Neural crest cell (in vitro differentiated cells): ENCODE measurements at regions not wholly inside any gene's neighbourhood (a gene's known extent, or its start where the extent isn't known, plus 50 kb on each side); places are given as distances from the start of the nearest gene placed in this dataset.
"Not testable (repeated sequence)": the region's sequence is repeated elsewhere in the genome, so short reads cannot be mapped to it uniquely, and the experiment has no call there.

ENCODE experiments used
- DNase-seq: peaks from one replicate; pipeline ENCODE4 v3.0.0; 2021; ENCODE audit warnings: low read depth, mixed read lengths, low spot score
- H3K27ac Mint-ChIP-seq: one replicate; pipeline ENCODE4 v1.8.0; 2021; ENCODE audit warnings: mild to moderate bottlenecking, mixed read lengths; ENCODE audit not compliant: unreplicated experiment
- H3K27me3 Mint-ChIP-seq: 2 replicates; pipeline ENCODE4 v1.8.0; 2021; ENCODE audit warnings: low read depth, mild to moderate bottlenecking, mixed read lengths
- H3K36me3 Mint-ChIP-seq: 2 replicates; pipeline ENCODE4 v1.8.0; 2021; ENCODE audit warnings: low read depth, mild to moderate bottlenecking, mixed read lengths
- H3K4me1 Mint-ChIP-seq: 2 replicates; pipeline ENCODE4 v1.8.0; 2021; ENCODE audit warnings: mixed read lengths
- H3K4me3 Mint-ChIP-seq: one replicate; pipeline ENCODE4 v1.8.0; 2021; ENCODE audit warnings: mild to moderate bottlenecking, mixed read lengths
- H3K9me3 Mint-ChIP-seq: 2 replicates; pipeline ENCODE4 v1.8.0; 2021; ENCODE audit warnings: mixed read lengths
- CTCF ChIP-seq: fragments of 200-600 bp; sonication (generic); conservative IDR thresholded peaks from 2 replicates; pipeline ENCODE4 v1.5.0; 2021; ENCODE audit warnings: antibody characterized with exemption, mild to moderate bottlenecking

GRCh38 chr7:359226-359765 is 69.3 kb downstream of the FOXL3 start:
- no peak for DNase-seq
- no peaks in the 10 kb centered on the region for H3K9me3 Mint-ChIP-seq
- no peak overlapping the region for H3K27ac Mint-ChIP-seq
- H3K4me1 Mint-ChIP-seq: peaks cover 16% of the 10 kb centered on the region
- H3K4me3 Mint-ChIP-seq: no peak overlapping the region
- H3K36me3 Mint-ChIP-seq: no peaks in the 10 kb centered on the region
- TF ChIP-seq CTCF: no peak
- H3K27me3 Mint-ChIP-seq: peaks cover 14% of the 10 kb centered on the region

- H3K9me3 Mint-ChIP-seq: no peaks in the 10 kb centered on the region
- H3K4me3 Mint-ChIP-seq: no peak overlapping the region
- H3K27ac Mint-ChIP-seq: no peak overlapping the region
- TF ChIP-seq CTCF: no peak
- no peaks in the 10 kb centered on the region for H3K36me3 Mint-ChIP-seq
- H3K4me1 Mint-ChIP-seq: peaks cover 16% of the 10 kb centered on the region
- DNase-seq: no peak
- H3K27me3 Mint-ChIP-seq: peaks cover 14% of the 10 kb centered on the region
Measured at GRCh38 chr7:359766-360361, 69.9 kb downstream of the FOXL3 start.

GRCh38 chr7:360454-361100 is 70.6 kb downstream of the FOXL3 start:
- H3K4me1 Mint-ChIP-seq: peaks cover 16% of the 10 kb centered on the region
- no peaks in the 10 kb centered on the region for H3K36me3 Mint-ChIP-seq
- no peak overlapping the region for H3K4me3 Mint-ChIP-seq
- no peaks in the 10 kb centered on the region for H3K9me3 Mint-ChIP-seq
- TF ChIP-seq CTCF: no peak
- DNase-seq: no peak
- H3K27me3 Mint-ChIP-seq: peaks cover 14% of the 10 kb centered on the region
- H3K27ac Mint-ChIP-seq: no peak overlapping the region

GRCh38 chr7:361182-361581 is 71.2 kb downstream of the FOXL3 start:
- H3K27me3 Mint-ChIP-seq: peaks cover 14% of the 10 kb centered on the region
- H3K4me3 Mint-ChIP-seq, DNase-seq, H3K27ac Mint-ChIP-seq, H3K9me3 Mint-ChIP-seq, H3K36me3 Mint-ChIP-seq: not testable (repeated sequence)
- peaks cover 21% of the 10 kb centered on the region for H3K4me1 Mint-ChIP-seq

GRCh38 chr7:361680-362401 is 71.9 kb downstream of the FOXL3 start:
- H3K9me3 Mint-ChIP-seq: no peaks in the 10 kb centered on the region
- DNase-seq: no peak
- no peak for TF ChIP-seq CTCF
- peaks cover 27% of the 10 kb centered on the region for H3K4me1 Mint-ChIP-seq
- H3K27ac Mint-ChIP-seq: no peak overlapping the region
- H3K36me3 Mint-ChIP-seq: no peaks in the 10 kb centered on the region
- H3K4me3 Mint-ChIP-seq: no peak overlapping the region
- H3K27me3 Mint-ChIP-seq: peaks cover 14% of the 10 kb centered on the region
